MG63 (cell line): ENCODE measurements at regions not wholly inside any gene's neighbourhood (a gene's known extent, or its start where the extent isn't known, plus 50 kb on each side); places are given as distances from the start of the nearest gene placed in this dataset.

Source experiments
- DNase-seq: peaks from one replicate; pipeline ENCODE4 v3.0.0-alpha.2; 2020
- H3K27me3 ChIP-seq: fragments of 250-450 bp; sonication (Bioruptor Pico); 2 replicates; pipeline ENCODE4 v1.5.1; 2020; ENCODE audit warnings: mild to moderate bottlenecking, moderate library complexity
- H3K36me3 ChIP-seq: fragments of 250-450 bp; sonication (Bioruptor Pico); 2 replicates; pipeline ENCODE4 v1.5.1; 2020; ENCODE audit warnings: mild to moderate bottlenecking, moderate library complexity
- H3K4me3 ChIP-seq: fragments of 250-450 bp; sonication (Bioruptor Pico); 2 replicates; pipeline ENCODE4 v1.5.1; 2020; ENCODE audit warnings: mild to moderate bottlenecking, moderate library complexity
- H3K9me3 ChIP-seq: fragments of 250-450 bp; sonication (Bioruptor Pico); 2 replicates; pipeline ENCODE4 v1.5.1; 2020; ENCODE audit warnings: mild to moderate bottlenecking, moderate library complexity

GRCh38 chr9:1115370-1115769, 65.2 kb downstream of the DMRT2 start:
- H3K4me3 ChIP-seq = no peak overlapping the region
- no peaks in the 10 kb centered on the region for H3K27me3 ChIP-seq
- no peaks in the 10 kb centered on the region for H3K9me3 ChIP-seq
- H3K36me3 ChIP-seq = no peaks in the 10 kb centered on the region
- DNase-seq = no peak

GRCh38 chr9:1117439-1117838, 67.3 kb downstream of the DMRT2 start:
- no peak for DNase-seq
- Histone ChIP-seq H3K4me3 (no peak overlapping the region), H3K27me3 (no peaks in the 10 kb centered on the region), H3K9me3 (no peaks in the 10 kb centered on the region), H3K36me3 (no peaks in the 10 kb centered on the region)

- Histone ChIP-seq H3K27me3 (no peaks in the 10 kb centered on the region), H3K9me3 (no peaks in the 10 kb centered on the region), H3K4me3 (no peak overlapping the region), H3K36me3 (no peaks in the 10 kb centered on the region)
- no peak for DNase-seq
Observed at GRCh38 chr9:1120500-1121165, 70.5 kb downstream of the DMRT2 start.

- no peaks in the 10 kb centered on the region for H3K27me3 ChIP-seq
- DNase-seq = no peak
- no peak overlapping the region for H3K4me3 ChIP-seq
- no peaks in the 10 kb centered on the region for H3K9me3 ChIP-seq
- no peaks in the 10 kb centered on the region for H3K36me3 ChIP-seq
Observed at GRCh38 chr9:1125741-1126140, 75.6 kb downstream of the DMRT2 start.

- Histone ChIP-seq H3K27me3 (no peaks in the 10 kb centered on the region), H3K4me3 (no peak overlapping the region), H3K9me3 (no peaks in the 10 kb centered on the region), H3K36me3 (no peaks in the 10 kb centered on the region)
- DNase-seq = no peak
Observed at GRCh38 chr9:1128046-1128445, 77.9 kb downstream of the DMRT2 start.

- Histone ChIP-seq H3K9me3 (no peaks in the 10 kb centered on the region), H3K4me3 (no peak overlapping the region), H3K27me3 (no peaks in the 10 kb centered on the region), H3K36me3 (no peaks in the 10 kb centered on the region)
- DNase-seq = no peak
Observed at GRCh38 chr9:1129382-1129781, 79.2 kb downstream of the DMRT2 start.

- H3K9me3 ChIP-seq = peaks cover 8% of the 10 kb centered on the region
- DNase-seq = no peak
- no peaks in the 10 kb centered on the region for H3K27me3 ChIP-seq
- no peak overlapping the region for H3K4me3 ChIP-seq
- H3K36me3 ChIP-seq = no peaks in the 10 kb centered on the region
Observed at GRCh38 chr9:1140057-1140456, 89.9 kb downstream of the DMRT2 start.

- no peak overlapping the region for H3K4me3 ChIP-seq
- no peaks in the 10 kb centered on the region for H3K9me3 ChIP-seq
- DNase-seq = no peak
- no peaks in the 10 kb centered on the region for H3K27me3 ChIP-seq
- no peaks in the 10 kb centered on the region for H3K36me3 ChIP-seq
Observed at GRCh38 chr9:1151691-1152090, 101.5 kb downstream of the DMRT2 start.

- no peaks in the 10 kb centered on the region for H3K36me3 ChIP-seq
- H3K27me3 ChIP-seq = no peaks in the 10 kb centered on the region
- no peaks in the 10 kb centered on the region for H3K9me3 ChIP-seq
- no peak overlapping the region for H3K4me3 ChIP-seq
- DNase-seq = no peak
Observed at GRCh38 chr9:1152171-1152570, 102.0 kb downstream of the DMRT2 start.

GRCh38 chr9:1154739-1155138, 104.6 kb downstream of the DMRT2 start:
- no peaks in the 10 kb centered on the region for H3K36me3 ChIP-seq
- H3K27me3 ChIP-seq = no peaks in the 10 kb centered on the region
- no peak overlapping the region for H3K4me3 ChIP-seq
- H3K9me3 ChIP-seq = no peaks in the 10 kb centered on the region
- DNase-seq = no peak

GRCh38 chr9:1155602-1156001, 105.4 kb downstream of the DMRT2 start:
- Histone ChIP-seq H3K9me3 (no peaks in the 10 kb centered on the region), H3K27me3 (no peaks in the 10 kb centered on the region), H3K36me3 (no peaks in the 10 kb centered on the region), H3K4me3 (no peak overlapping the region)
- DNase-seq = no peak

GRCh38 chr9:1156794-1157550, 106.8 kb downstream of the DMRT2 start:
- H3K4me3 ChIP-seq = no peak overlapping the region
- H3K36me3 ChIP-seq = no peaks in the 10 kb centered on the region
- no peak for DNase-seq
- H3K27me3 ChIP-seq = no peaks in the 10 kb centered on the region
- H3K9me3 ChIP-seq = no peaks in the 10 kb centered on the region

- no peaks in the 10 kb centered on the region for H3K36me3 ChIP-seq
- H3K4me3 ChIP-seq = no peak overlapping the region
- DNase-seq = no peak
- no peaks in the 10 kb centered on the region for H3K9me3 ChIP-seq
- H3K27me3 ChIP-seq = no peaks in the 10 kb centered on the region
Observed at GRCh38 chr9:1157836-1158235, 107.7 kb downstream of the DMRT2 start.

- no peaks in the 10 kb centered on the region for H3K36me3 ChIP-seq
- H3K4me3 ChIP-seq = no peak overlapping the region
- no peaks in the 10 kb centered on the region for H3K27me3 ChIP-seq
- H3K9me3 ChIP-seq = peaks cover 7% of the 10 kb centered on the region
- DNase-seq = no peak
Observed at GRCh38 chr9:1170918-1171317, 120.8 kb downstream of the DMRT2 start.

- no peaks in the 10 kb centered on the region for H3K36me3 ChIP-seq
- DNase-seq = no peak
- H3K4me3 ChIP-seq = no peak overlapping the region
- H3K9me3 ChIP-seq = peaks cover 7% of the 10 kb centered on the region
- H3K27me3 ChIP-seq = no peaks in the 10 kb centered on the region
Observed at GRCh38 chr9:1171546-1171945, 121.4 kb downstream of the DMRT2 start.

GRCh38 chr9:1173211-1173610, 123.1 kb downstream of the DMRT2 start:
- DNase-seq = no peak
- Histone ChIP-seq H3K9me3 (peaks cover under 1% of the 10 kb centered on the region; the same call in 1 of the 2 replicates), H3K36me3 (no peaks in the 10 kb centered on the region), H3K27me3 (no peaks in the 10 kb centered on the region), H3K4me3 (no peak overlapping the region)

- no peaks in the 10 kb centered on the region for H3K36me3 ChIP-seq
- H3K9me3 ChIP-seq = no peaks in the 10 kb centered on the region
- H3K4me3 ChIP-seq = no peak overlapping the region
- H3K27me3 ChIP-seq = no peaks in the 10 kb centered on the region
- DNase-seq = no peak
Observed at GRCh38 chr9:1173993-1174392, 123.8 kb downstream of the DMRT2 start.

- Histone ChIP-seq H3K4me3 (no peak overlapping the region), H3K27me3 (no peaks in the 10 kb centered on the region), H3K9me3 (no peaks in the 10 kb centered on the region), H3K36me3 (no peaks in the 10 kb centered on the region)
- no peak for DNase-seq
Observed at GRCh38 chr9:1179366-1179765, 129.2 kb downstream of the DMRT2 start.
